ENCODE measurements at regions not wholly inside any gene's neighbourhood (a gene's known extent, or its start where the extent isn't known, plus 50 kb on each side); places are given as distances from the start of the nearest gene placed in this dataset.

- TF ChIP-seq CTCF (IDR thresholded peaks at IDR 0.05) (no peak), POLR2AphosphoS5 (IDR thresholded peaks at IDR 0.05) (no peak)
Observed at GRCh38 chr12:20232931-20233675, 135.2 kb upstream of the PDE3A start.

All from suprapubic skin (tissue), 3 donors.